Prostate gland (tissue), 2 donors: ENCODE measurements at regions not wholly inside any gene's neighbourhood (a gene's known extent, or its start where the extent isn't known, plus 50 kb on each side); places are given as distances from the start of the nearest gene placed in this dataset.

ENCODE experiments used
- POLR2AphosphoS5 ChIP-seq: sonication (generic); formaldehyde crosslinking; IDR thresholded peaks from one replicate; pipeline ENCODE4 v1.6.1; 2017; ENCODE audit warnings: antibody characterized with exemption
- TF ChIP-seq, protein P1 (sequence below), 4 experiments: fragments of 200-600 bp in 2 of 4; fragments of 450-650 bp in 2 of 4; sonication (generic) in 2 of 4; IDR thresholded peaks; 1 replicate in 3 of 4; 2 replicates in 1 of 4; pipeline ENCODE4 v1.5.1; 2016 to 2019; ENCODE audit warnings: antibody characterized with exemption in 4 of 4, mild to moderate bottlenecking in 2 of 4, moderate library complexity in 2 of 4

- TF ChIP-seq, protein P1, sequence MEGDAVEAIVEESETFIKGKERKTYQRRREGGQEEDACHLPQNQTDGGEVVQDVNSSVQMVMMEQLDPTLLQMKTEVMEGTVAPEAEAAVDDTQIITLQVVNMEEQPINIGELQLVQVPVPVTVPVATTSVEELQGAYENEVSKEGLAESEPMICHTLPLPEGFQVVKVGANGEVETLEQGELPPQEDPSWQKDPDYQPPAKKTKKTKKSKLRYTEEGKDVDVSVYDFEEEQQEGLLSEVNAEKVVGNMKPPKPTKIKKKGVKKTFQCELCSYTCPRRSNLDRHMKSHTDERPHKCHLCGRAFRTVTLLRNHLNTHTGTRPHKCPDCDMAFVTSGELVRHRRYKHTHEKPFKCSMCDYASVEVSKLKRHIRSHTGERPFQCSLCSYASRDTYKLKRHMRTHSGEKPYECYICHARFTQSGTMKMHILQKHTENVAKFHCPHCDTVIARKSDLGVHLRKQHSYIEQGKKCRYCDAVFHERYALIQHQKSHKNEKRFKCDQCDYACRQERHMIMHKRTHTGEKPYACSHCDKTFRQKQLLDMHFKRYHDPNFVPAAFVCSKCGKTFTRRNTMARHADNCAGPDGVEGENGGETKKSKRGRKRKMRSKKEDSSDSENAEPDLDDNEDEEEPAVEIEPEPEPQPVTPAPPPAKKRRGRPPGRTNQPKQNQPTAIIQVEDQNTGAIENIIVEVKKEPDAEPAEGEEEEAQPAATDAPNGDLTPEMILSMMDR (IDR thresholded peaks at IDR 0.05): no peak
- TF ChIP-seq POLR2AphosphoS5: no peak
These were observed 376.9 kb upstream of the ARPP21 start for GRCh38 chr3:35262406-35262805.
